Osteoblast (primary cell): ENCODE measurements at regions not wholly inside any gene's neighbourhood (a gene's known extent, or its start where the extent isn't known, plus 50 kb on each side); places are given as distances from the start of the nearest gene placed in this dataset.

Experiments used
- DNase-seq: peaks from one replicate; pipeline ENCODE4 v3.0.0; 2011; ENCODE audit warnings: low spot score, mixed read lengths; ENCODE audit not compliant: insufficient read length; ENCODE audit errors: missing footprints
- H2AFZ ChIP-seq: 2 replicates; pipeline ENCODE4 v1.6.0; 2011; ENCODE audit warnings: mild to moderate bottlenecking, low read length
- H3K27ac ChIP-seq: 2 replicates; pipeline ENCODE4 v1.5.1; 2011; ENCODE audit warnings: mild to moderate bottlenecking, low read depth, low read length, moderate library complexity
- H3K27me3 ChIP-seq: 2 replicates; pipeline ENCODE4 v1.6.0; 2012; ENCODE audit warnings: mild to moderate bottlenecking, control low read depth, inconsistent platforms, low read length, moderate library complexity; ENCODE audit not compliant: insufficient read depth
- H3K36me3 ChIP-seq: 2 replicates; pipeline ENCODE4 v1.5.1; 2011; ENCODE audit warnings: mild to moderate bottlenecking, low read length, control low read depth, moderate library complexity; ENCODE audit not compliant: insufficient read depth
- H3K4me1 ChIP-seq: 2 replicates; pipeline ENCODE4 v1.5.1; 2011; ENCODE audit warnings: mild to moderate bottlenecking, low read length, control low read depth, moderate library complexity; ENCODE audit not compliant: insufficient read depth
- H3K4me2 ChIP-seq: 2 replicates; pipeline ENCODE4 v1.6.0; 2011; ENCODE audit warnings: mild to moderate bottlenecking, low read length; ENCODE audit not compliant: insufficient read depth
- H3K4me3 ChIP-seq: fragments of 200-600 bp; sonication (generic); 3 replicates; pipeline ENCODE4 v1.5.1; 2012; ENCODE audit warnings: mild to moderate bottlenecking, low read length, inconsistent platforms; ENCODE audit not compliant: insufficient read depth
- H3K79me2 ChIP-seq: 2 replicates; pipeline ENCODE4 v1.6.0; 2012; ENCODE audit warnings: mild to moderate bottlenecking, low read length, control low read depth, inconsistent platforms; ENCODE audit not compliant: insufficient read depth
- H3K9me3 ChIP-seq: 2 replicates; pipeline ENCODE4 v1.5.1; 2011; ENCODE audit warnings: low read depth, low read length, control low read depth
- H4K20me1 ChIP-seq: 2 replicates; pipeline ENCODE4 v1.6.0; 2012; ENCODE audit warnings: mild to moderate bottlenecking, low read length, control low read depth; ENCODE audit not compliant: insufficient read depth
- CTCF ChIP-seq: IDR thresholded peaks from 2 replicates; pipeline ENCODE4 v1.5.1; 2011; ENCODE audit warnings: mild to moderate bottlenecking, low read depth, low read length, moderate library complexity; ENCODE audit errors: extremely low read depth

GRCh38 chr5:38753776-38754175, 92.0 kb upstream of the OSMR start:
- Histone ChIP-seq H2AFZ (no peak overlapping the region), H4K20me1 (no peaks in the 10 kb centered on the region), H3K27me3 (no peaks in the 10 kb centered on the region), H3K4me2 (no peak overlapping the region), H3K79me2 (no peaks in the 10 kb centered on the region), H3K4me1 (peaks cover 14% of the 10 kb centered on the region), H3K36me3 (no peaks in the 10 kb centered on the region), H3K9me3 (no peaks in the 10 kb centered on the region), H3K27ac (no peak overlapping the region), H3K4me3 (no peak overlapping the region)
- DNase-seq = no peak
- no peak for TF ChIP-seq CTCF

GRCh38 chr5:38755181-38755580, 90.6 kb upstream of the OSMR start:
- peak; percentile 86 for DNase-seq
- Histone ChIP-seq H3K4me2 (no peak overlapping the region), H3K36me3 (no peaks in the 10 kb centered on the region), H3K27ac (no peak overlapping the region), H3K4me3 (no peak overlapping the region), H3K9me3 (no peaks in the 10 kb centered on the region), H3K27me3 (no peaks in the 10 kb centered on the region), H3K4me1 (peaks cover 19% of the 10 kb centered on the region), H3K79me2 (no peaks in the 10 kb centered on the region), H2AFZ (no peak overlapping the region), H4K20me1 (no peaks in the 10 kb centered on the region)
- TF ChIP-seq CTCF = peak; percentile 26

- no peaks in the 10 kb centered on the region for H3K9me3 ChIP-seq
- H3K4me3 ChIP-seq = no peak overlapping the region
- no peak overlapping the region for H2AFZ ChIP-seq
- no peak for DNase-seq
- H3K27me3 ChIP-seq = peaks cover 5% of the 10 kb centered on the region
- TF ChIP-seq CTCF = no peak
- no peaks in the 10 kb centered on the region for H3K79me2 ChIP-seq
- no peak overlapping the region for H3K4me2 ChIP-seq
- no peaks in the 10 kb centered on the region for H4K20me1 ChIP-seq
- H3K4me1 ChIP-seq = peaks cover 19% of the 10 kb centered on the region
- H3K36me3 ChIP-seq = no peaks in the 10 kb centered on the region
- H3K27ac ChIP-seq = no peak overlapping the region
Measured at GRCh38 chr5:38756068-38756467, 89.7 kb upstream of the OSMR start.

GRCh38 chr5:38757451-38758245, 88.2 kb upstream of the OSMR start:
- H3K36me3 ChIP-seq = no peaks in the 10 kb centered on the region
- no peak overlapping the region for H2AFZ ChIP-seq
- H4K20me1 ChIP-seq = no peaks in the 10 kb centered on the region
- H3K4me2 ChIP-seq = no peak overlapping the region
- peaks cover 19% of the 10 kb centered on the region for H3K4me1 ChIP-seq
- no peaks in the 10 kb centered on the region for H3K9me3 ChIP-seq
- H3K79me2 ChIP-seq = no peaks in the 10 kb centered on the region
- TF ChIP-seq CTCF = no peak
- peak; percentile 37 for DNase-seq
- no peak overlapping the region for H3K27ac ChIP-seq
- H3K4me3 ChIP-seq = no peak overlapping the region
- H3K27me3 ChIP-seq = peaks cover 6% of the 10 kb centered on the region
